ENCODE measurements at regions not wholly inside any gene's neighbourhood (a gene's known extent, or its start where the extent isn't known, plus 50 kb on each side); places are given as distances from the start of the nearest gene placed in this dataset.

- TF ChIP-seq MYC (IDR thresholded peaks at IDR 0.05; ENCODE audit: low read depth, low read length): no peak
- no peak for TF ChIP-seq CTCF (IDR thresholded peaks at IDR 0.05; ENCODE audit: low read depth, low read length)
- no peak for TF ChIP-seq MAX (IDR thresholded peaks at IDR 0.05; ENCODE audit: low read depth, low read length)
- no peak for TF ChIP-seq POLR2A (IDR thresholded peaks at IDR 0.05; ENCODE audit: extremely low read depth, insufficient read length)
- H3K4me3 ChIP-seq (ENCODE audit: low read depth, low read length): no peak overlapping the region
- no peak for DNase-seq (ENCODE audit: low read depth)
Measured at GRCh38 chr18:77607087-77607486, 357.4 kb downstream of the GALR1 start.

- no peak for DNase-seq (ENCODE audit: low read depth)
- TF ChIP-seq CTCF (IDR thresholded peaks at IDR 0.05; ENCODE audit: low read depth, low read length): no peak
- TF ChIP-seq POLR2A (IDR thresholded peaks at IDR 0.05; ENCODE audit: extremely low read depth, insufficient read length): no peak
- no peak for TF ChIP-seq MAX (IDR thresholded peaks at IDR 0.05; ENCODE audit: low read depth, low read length)
- TF ChIP-seq MYC (IDR thresholded peaks at IDR 0.05; ENCODE audit: low read depth, low read length): no peak
- H3K4me3 ChIP-seq (ENCODE audit: low read depth, low read length): no peak overlapping the region
Measured at GRCh38 chr18:77608807-77609206, 359.2 kb downstream of the GALR1 start.

- TF ChIP-seq MYC (IDR thresholded peaks at IDR 0.05; ENCODE audit: low read depth, low read length) (no peak), MAX (IDR thresholded peaks at IDR 0.05; ENCODE audit: low read depth, low read length) (no peak), CTCF (IDR thresholded peaks at IDR 0.05; ENCODE audit: low read depth, low read length) (no peak), POLR2A (IDR thresholded peaks at IDR 0.05; ENCODE audit: extremely low read depth, insufficient read length) (no peak)
- no peak for DNase-seq (ENCODE audit: low read depth)
- H3K4me3 ChIP-seq (ENCODE audit: low read depth, low read length): no peak overlapping the region
Measured at GRCh38 chr18:77617694-77618093, 368.0 kb downstream of the GALR1 start.

GRCh38 chr18:77619525-77619924 is 369.9 kb downstream of the GALR1 start:
- TF ChIP-seq MAX (IDR thresholded peaks at IDR 0.05; ENCODE audit: low read depth, low read length) (no peak), CTCF (IDR thresholded peaks at IDR 0.05; ENCODE audit: low read depth, low read length) (no peak), MYC (IDR thresholded peaks at IDR 0.05; ENCODE audit: low read depth, low read length) (no peak), POLR2A (IDR thresholded peaks at IDR 0.05; ENCODE audit: extremely low read depth, insufficient read length) (no peak)
- no peak for DNase-seq (ENCODE audit: low read depth)
- H3K4me3 ChIP-seq (ENCODE audit: low read depth, low read length): no peak overlapping the region

- TF ChIP-seq POLR2A (IDR thresholded peaks at IDR 0.05; ENCODE audit: extremely low read depth, insufficient read length): no peak
- no peak for TF ChIP-seq MAX (IDR thresholded peaks at IDR 0.05; ENCODE audit: low read depth, low read length)
- no peak for DNase-seq (ENCODE audit: low read depth)
- no peak overlapping the region for H3K4me3 ChIP-seq (ENCODE audit: low read depth, low read length)
Measured at GRCh38 chr18:77622009-77622692, 372.5 kb downstream of the GALR1 start.

GRCh38 chr18:77632758-77633157 is 383.1 kb downstream of the GALR1 start:
- no peak overlapping the region for H3K4me3 ChIP-seq (ENCODE audit: low read depth, low read length)
- no peak for TF ChIP-seq MAX (IDR thresholded peaks at IDR 0.05; ENCODE audit: low read depth, low read length)
- no peak for TF ChIP-seq MYC (IDR thresholded peaks at IDR 0.05; ENCODE audit: low read depth, low read length)
- no peak for TF ChIP-seq POLR2A (IDR thresholded peaks at IDR 0.05; ENCODE audit: extremely low read depth, insufficient read length)
- TF ChIP-seq CTCF (IDR thresholded peaks at IDR 0.05; ENCODE audit: low read depth, low read length): no peak
- DNase-seq (ENCODE audit: low read depth): no peak
